ENCODE measurements at regions not wholly inside any gene's neighbourhood (a gene's known extent, or its start where the extent isn't known, plus 50 kb on each side); places are given as distances from the start of the nearest gene placed in this dataset.
A peak's percentile ranks its signal among the peaks of the same experiment; 100 is the strongest.

DNA sequence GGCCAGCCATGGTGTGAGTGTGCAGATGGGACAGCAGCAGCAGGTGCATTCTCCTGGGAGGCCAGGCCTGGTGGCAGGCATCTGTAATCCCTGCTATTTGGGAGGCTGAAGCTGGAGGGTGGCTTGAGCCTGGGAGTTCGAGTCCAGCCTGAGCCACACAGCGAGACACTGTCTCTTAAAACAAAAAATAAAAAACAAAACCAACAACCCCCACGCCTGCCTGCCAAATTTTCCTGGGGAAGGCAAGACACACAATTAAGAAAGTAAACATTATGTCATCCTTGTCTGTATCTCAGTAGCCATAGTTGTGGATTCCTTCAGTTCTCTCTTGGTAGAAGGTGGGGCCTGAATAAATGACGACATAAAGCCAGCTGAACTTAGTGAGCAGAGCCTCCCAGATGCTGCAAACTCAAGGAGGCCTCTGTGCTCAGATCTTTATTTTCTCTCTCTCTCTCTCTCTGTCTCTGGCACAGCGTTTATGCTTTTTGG, 57.6 kb upstream of the CD34 start:
- peak in 1 of 5 donors; percentile 34 for DNase-seq
- Histone ChIP-seq H3K4me1 (ENCODE audit: control insufficient read depth in 2 of 3, insufficient read depth in 2 of 3, low read depth in 1 of 3, low read length in 3 of 3) (peaks cover 0 to 8% (median 6%) of the 10 kb centered on the region in 3 donors), H3K9me3 (ENCODE audit: control insufficient read depth in 2 of 3, insufficient read depth in 1 of 3, low read length in 3 of 3) (no peaks in the 10 kb centered on the region), H3K27me3 (ENCODE audit: control insufficient read depth, insufficient read depth, low read length) (no peaks in the 10 kb centered on the region), H3K27ac (ENCODE audit: low read depth in 2 of 2, low read length in 2 of 2) (no peak overlapping the region), H3K36me3 (ENCODE audit: control insufficient read depth in 2 of 3, insufficient read depth in 3 of 3, low read length in 3 of 3) (no peaks in the 10 kb centered on the region), H3K4me3 (ENCODE audit: low read length in 3 of 3) (no peak overlapping the region), H3K9ac (ENCODE audit: low read length in 3 of 3) (no peak overlapping the region)
- TF ChIP-seq, protein P1, sequence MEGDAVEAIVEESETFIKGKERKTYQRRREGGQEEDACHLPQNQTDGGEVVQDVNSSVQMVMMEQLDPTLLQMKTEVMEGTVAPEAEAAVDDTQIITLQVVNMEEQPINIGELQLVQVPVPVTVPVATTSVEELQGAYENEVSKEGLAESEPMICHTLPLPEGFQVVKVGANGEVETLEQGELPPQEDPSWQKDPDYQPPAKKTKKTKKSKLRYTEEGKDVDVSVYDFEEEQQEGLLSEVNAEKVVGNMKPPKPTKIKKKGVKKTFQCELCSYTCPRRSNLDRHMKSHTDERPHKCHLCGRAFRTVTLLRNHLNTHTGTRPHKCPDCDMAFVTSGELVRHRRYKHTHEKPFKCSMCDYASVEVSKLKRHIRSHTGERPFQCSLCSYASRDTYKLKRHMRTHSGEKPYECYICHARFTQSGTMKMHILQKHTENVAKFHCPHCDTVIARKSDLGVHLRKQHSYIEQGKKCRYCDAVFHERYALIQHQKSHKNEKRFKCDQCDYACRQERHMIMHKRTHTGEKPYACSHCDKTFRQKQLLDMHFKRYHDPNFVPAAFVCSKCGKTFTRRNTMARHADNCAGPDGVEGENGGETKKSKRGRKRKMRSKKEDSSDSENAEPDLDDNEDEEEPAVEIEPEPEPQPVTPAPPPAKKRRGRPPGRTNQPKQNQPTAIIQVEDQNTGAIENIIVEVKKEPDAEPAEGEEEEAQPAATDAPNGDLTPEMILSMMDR (IDR thresholded peaks at IDR 0.05; ENCODE audit: borderline replicate concordance, extremely low read depth, insufficient read depth) = no peak
- intact Hi-C loops (cut with DNase I) = no loop called here
- FAIRE-seq = no peak

DNA sequence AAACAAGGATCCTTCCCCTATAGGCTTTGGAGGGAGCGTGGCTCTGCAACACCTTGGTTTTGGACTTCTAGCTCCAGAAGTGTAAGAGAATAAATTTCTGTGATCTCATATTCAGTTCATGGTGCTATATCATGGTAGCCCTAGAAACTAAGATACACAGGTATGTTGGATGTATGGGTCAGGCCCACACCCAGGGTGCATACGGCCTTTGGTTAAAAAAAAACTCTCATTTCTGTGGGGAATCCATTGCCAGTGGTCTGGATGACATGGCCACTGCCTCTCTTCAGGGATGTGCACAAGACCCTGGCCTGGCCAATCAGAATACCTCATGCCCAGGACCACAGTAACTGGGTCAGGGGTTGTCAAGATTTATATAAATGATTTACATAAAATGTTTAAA, 56.8 kb upstream of the CD34 start:
- Histone ChIP-seq H3K36me3 (ENCODE audit: control insufficient read depth in 2 of 3, insufficient read depth in 3 of 3, low read length in 3 of 3) (no peaks in the 10 kb centered on the region), H3K27ac (ENCODE audit: low read depth in 2 of 2, low read length in 2 of 2) (no peak overlapping the region), H3K9ac (ENCODE audit: low read length in 3 of 3) (no peak overlapping the region), H3K9me3 (ENCODE audit: control insufficient read depth in 2 of 3, insufficient read depth in 1 of 3, low read length in 3 of 3) (no peaks in the 10 kb centered on the region), H3K4me1 (ENCODE audit: control insufficient read depth in 2 of 3, insufficient read depth in 2 of 3, low read depth in 1 of 3, low read length in 3 of 3) (peaks cover 0 to 9% (median 8%) of the 10 kb centered on the region in 3 donors), H3K27me3 (ENCODE audit: control insufficient read depth, insufficient read depth, low read length) (no peaks in the 10 kb centered on the region), H3K4me3 (ENCODE audit: low read length in 3 of 3) (no peak overlapping the region)
- DNase-seq = no peak
- TF ChIP-seq, protein P1 (IDR thresholded peaks at IDR 0.05; ENCODE audit: borderline replicate concordance, extremely low read depth, insufficient read depth) = no peak
- intact Hi-C loops (cut with DNase I) = no loop called here
- no peak for FAIRE-seq

- TF ChIP-seq, protein P1 (IDR thresholded peaks at IDR 0.05; ENCODE audit: borderline replicate concordance, extremely low read depth, insufficient read depth) = no peak
Observed at GRCh38 chr1:207966521-207966920, 55.6 kb upstream of the CD34 start.

More at GRCh38 chr1:207966521-207966920, 55.6 kb upstream of the CD34 start:
- no peak overlapping the region for H3K27ac ChIP-seq (ENCODE audit: low read depth in 2 of 2, low read length in 2 of 2)
- DNase-seq (no peak), FAIRE-seq (no peak)
- H3K4me3 ChIP-seq (ENCODE audit: low read length in 3 of 3) = no peak overlapping the region
- intact Hi-C loops (cut with DNase I) = no loop called here
- peaks cover 0 to 10% (median 8%) of the 10 kb centered on the region in 3 donors for H3K4me1 ChIP-seq (ENCODE audit: control insufficient read depth in 2 of 3, insufficient read depth in 2 of 3, low read depth in 1 of 3, low read length in 3 of 3)
- H3K9ac ChIP-seq (ENCODE audit: low read length in 3 of 3) = no peak overlapping the region
- H3K9me3 ChIP-seq (ENCODE audit: control insufficient read depth in 2 of 3, insufficient read depth in 1 of 3, low read length in 3 of 3) = no peaks in the 10 kb centered on the region
- no peaks in the 10 kb centered on the region for H3K27me3 ChIP-seq (ENCODE audit: control insufficient read depth, insufficient read depth, low read length)
- no peaks in the 10 kb centered on the region for H3K36me3 ChIP-seq (ENCODE audit: control insufficient read depth in 2 of 3, insufficient read depth in 3 of 3, low read length in 3 of 3)

Data from kidney (tissue), 13 donors.